BE2C (cell line): ENCODE measurements at regions not wholly inside any gene's neighbourhood (a gene's known extent, or its start where the extent isn't known, plus 50 kb on each side); places are given as distances from the start of the nearest gene placed in this dataset.
"Not testable (repeated sequence)": the region's sequence is repeated elsewhere in the genome, so short reads cannot be mapped to it uniquely, and the experiment has no call there.

Source experiments
- DNase-seq: peaks from one replicate; pipeline ENCODE4 v3.0.0-alpha.2; 2020
- H3K27me3 ChIP-seq: fragments of 250-450 bp; sonication (Bioruptor Pico); 2 replicates; pipeline ENCODE4 v1.5.1; 2020; ENCODE audit warnings: mild to moderate bottlenecking
- H3K36me3 ChIP-seq: fragments of 250-450 bp; sonication (Bioruptor Pico); 2 replicates; pipeline ENCODE4 v1.5.1; 2020; ENCODE audit warnings: mild to moderate bottlenecking
- H3K4me1 ChIP-seq: fragments of 250-450 bp; sonication (Bioruptor Pico); 2 replicates; pipeline ENCODE4 v1.5.1; 2020
- H3K4me3 ChIP-seq: 2 replicates; pipeline ENCODE4 v1.5.1; 2011; ENCODE audit warnings: low read depth, low read length
- H3K9me3 ChIP-seq: fragments of 250-450 bp; sonication (Bioruptor Pico); 2 replicates; pipeline ENCODE4 v1.5.1; 2020
- TF ChIP-seq, protein P1 (sequence below): IDR thresholded peaks from 2 replicates; pipeline ENCODE4 v1.5.1; 2012; ENCODE audit warnings: mild to moderate bottlenecking, low read depth, low read length

- H3K36me3 ChIP-seq: no peaks in the 10 kb centered on the region
- no peaks in the 10 kb centered on the region for H3K27me3 ChIP-seq
- no peaks in the 10 kb centered on the region for H3K4me1 ChIP-seq
- peaks cover 2% of the 10 kb centered on the region; the same call in 1 of the 2 replicates for H3K9me3 ChIP-seq
- no peak overlapping the region for H3K4me3 ChIP-seq
- DNase-seq: no peak
- TF ChIP-seq, protein P1, sequence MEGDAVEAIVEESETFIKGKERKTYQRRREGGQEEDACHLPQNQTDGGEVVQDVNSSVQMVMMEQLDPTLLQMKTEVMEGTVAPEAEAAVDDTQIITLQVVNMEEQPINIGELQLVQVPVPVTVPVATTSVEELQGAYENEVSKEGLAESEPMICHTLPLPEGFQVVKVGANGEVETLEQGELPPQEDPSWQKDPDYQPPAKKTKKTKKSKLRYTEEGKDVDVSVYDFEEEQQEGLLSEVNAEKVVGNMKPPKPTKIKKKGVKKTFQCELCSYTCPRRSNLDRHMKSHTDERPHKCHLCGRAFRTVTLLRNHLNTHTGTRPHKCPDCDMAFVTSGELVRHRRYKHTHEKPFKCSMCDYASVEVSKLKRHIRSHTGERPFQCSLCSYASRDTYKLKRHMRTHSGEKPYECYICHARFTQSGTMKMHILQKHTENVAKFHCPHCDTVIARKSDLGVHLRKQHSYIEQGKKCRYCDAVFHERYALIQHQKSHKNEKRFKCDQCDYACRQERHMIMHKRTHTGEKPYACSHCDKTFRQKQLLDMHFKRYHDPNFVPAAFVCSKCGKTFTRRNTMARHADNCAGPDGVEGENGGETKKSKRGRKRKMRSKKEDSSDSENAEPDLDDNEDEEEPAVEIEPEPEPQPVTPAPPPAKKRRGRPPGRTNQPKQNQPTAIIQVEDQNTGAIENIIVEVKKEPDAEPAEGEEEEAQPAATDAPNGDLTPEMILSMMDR: no peak
These were observed 358.3 kb downstream of the PAX1 start for GRCh38 chr20:22063753-22064152.

GRCh38 chr20:22062874-22063273, 357.4 kb downstream of the PAX1 start:
- no peaks in the 10 kb centered on the region for H3K27me3 ChIP-seq
- no peaks in the 10 kb centered on the region for H3K4me1 ChIP-seq
- H3K36me3 ChIP-seq: no peaks in the 10 kb centered on the region
- TF ChIP-seq, protein P1: no peak
- no peak for DNase-seq
- H3K4me3 ChIP-seq: no peak overlapping the region
- H3K9me3 ChIP-seq: peaks cover 2% of the 10 kb centered on the region; the same call in 1 of the 2 replicates

GRCh38 chr20:22060610-22061009, 355.1 kb downstream of the PAX1 start:
- Histone ChIP-seq H3K9me3 (peaks cover 2% of the 10 kb centered on the region; the same call in 1 of the 2 replicates), H3K4me3 (no peak overlapping the region), H3K27me3 (no peaks in the 10 kb centered on the region), H3K4me1 (no peaks in the 10 kb centered on the region), H3K36me3 (no peaks in the 10 kb centered on the region)
- TF ChIP-seq, protein P1: no peak
- DNase-seq: no peak

DNA sequence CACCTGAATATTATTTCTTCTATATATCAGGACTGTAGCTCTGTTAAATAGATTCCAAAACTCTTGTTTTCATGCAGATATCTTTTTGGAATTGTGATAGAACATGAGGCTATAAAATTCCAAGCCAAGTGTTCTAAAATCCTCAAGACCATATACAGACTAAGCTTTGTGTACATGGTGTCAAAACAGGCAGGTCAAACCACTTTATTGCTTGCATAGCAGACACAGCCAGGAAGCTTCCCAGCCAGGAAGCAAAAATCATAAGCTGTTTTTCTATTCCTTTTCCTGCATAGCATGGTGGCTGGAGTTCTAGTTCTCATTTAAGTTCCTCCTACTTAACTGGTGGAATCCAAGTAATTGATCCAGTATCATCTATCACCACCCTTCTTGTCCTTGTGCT, 353.3 kb downstream of the PAX1 start:
- Histone ChIP-seq H3K36me3 (no peaks in the 10 kb centered on the region), H3K4me3 (no peak overlapping the region), H3K27me3 (no peaks in the 10 kb centered on the region), H3K9me3 (no peaks in the 10 kb centered on the region), H3K4me1 (no peaks in the 10 kb centered on the region)
- TF ChIP-seq, protein P1: no peak
- no peak for DNase-seq

DNA sequence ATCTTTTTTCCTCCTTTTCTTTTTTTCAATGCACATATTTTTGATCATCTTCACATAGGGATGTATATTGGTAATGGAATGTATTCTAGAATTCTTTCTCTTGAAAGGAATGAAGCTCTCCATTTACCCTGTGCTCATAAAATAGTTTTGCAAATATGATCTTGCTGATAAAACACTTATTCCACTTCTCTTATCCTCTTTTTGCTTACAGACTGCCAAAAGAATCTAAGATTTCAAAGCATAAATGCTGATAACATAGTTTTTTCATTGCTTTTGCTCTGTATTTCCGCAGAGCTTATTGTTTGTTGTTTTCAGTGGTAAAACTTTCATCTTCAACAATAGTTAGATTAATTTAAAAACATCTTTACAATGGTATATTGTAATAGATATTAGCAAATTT, 350.5 kb downstream of the PAX1 start:
- H3K4me3 ChIP-seq: no peak overlapping the region
- H3K4me1 ChIP-seq: no peaks in the 10 kb centered on the region
- TF ChIP-seq, protein P1: no peak
- H3K9me3 ChIP-seq: no peaks in the 10 kb centered on the region
- DNase-seq: no peak
- H3K36me3 ChIP-seq: no peaks in the 10 kb centered on the region
- no peaks in the 10 kb centered on the region for H3K27me3 ChIP-seq

DNA sequence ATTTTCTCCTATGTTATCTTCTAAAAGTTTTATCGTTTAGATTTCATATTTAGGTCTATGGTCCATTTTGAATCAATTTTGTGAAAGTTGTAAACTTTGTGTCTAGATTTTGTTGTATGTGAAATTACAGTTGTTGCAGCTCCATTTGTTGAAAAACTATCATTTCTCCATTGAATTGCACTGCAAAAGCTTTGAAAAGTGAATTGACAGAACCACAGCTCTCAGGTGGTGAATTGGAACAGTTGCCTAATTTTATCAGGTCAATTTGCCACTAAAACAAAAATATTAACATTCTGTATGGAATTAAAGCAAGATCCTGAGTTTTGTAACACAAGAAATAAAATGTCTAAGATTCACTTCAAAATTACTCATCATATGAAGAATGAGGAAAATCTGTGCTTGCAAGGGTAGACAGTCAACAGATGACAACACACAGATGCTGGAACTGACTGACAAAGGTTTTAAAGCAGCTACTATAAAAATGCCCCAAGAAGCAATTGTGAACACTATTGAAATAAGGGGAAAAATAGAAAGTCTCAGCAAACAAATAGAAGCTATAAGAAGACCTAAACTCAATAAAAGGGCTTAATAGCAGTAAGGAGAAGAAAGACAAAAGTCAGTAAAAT, 346.7 kb downstream of the PAX1 start:
- DNase-seq: no peak
- H3K36me3 ChIP-seq: no peaks in the 10 kb centered on the region
- H3K4me1 ChIP-seq: no peaks in the 10 kb centered on the region
- TF ChIP-seq, protein P1: no peak
- H3K4me3 ChIP-seq: no peak overlapping the region
- H3K9me3 ChIP-seq: no peaks in the 10 kb centered on the region
- no peaks in the 10 kb centered on the region for H3K27me3 ChIP-seq

- not testable (repeated sequence) for H3K27me3 ChIP-seq, H3K4me3 ChIP-seq, H3K9me3 ChIP-seq, DNase-seq, H3K36me3 ChIP-seq, H3K4me1 ChIP-seq
These were observed 340.6 kb downstream of the PAX1 start for GRCh38 chr20:22045956-22046507.
